H1 (cell line): ENCODE measurements at regions not wholly inside any gene's neighbourhood (a gene's known extent, or its start where the extent isn't known, plus 50 kb on each side); places are given as distances from the start of the nearest gene placed in this dataset.

Experiments
- CTCF ChIA-PET: fragments of 300-600 bp; sonication (Branson Sonifier 250); formaldehyde crosslinking; loops from one replicate; lab custom pipeline; 2021; ENCODE audit not compliant: partially characterized antibody; lab: Charles Lee
- POLR2A ChIA-PET: fragments of 300-600 bp; sonication (Branson Sonifier 250); formaldehyde crosslinking; loops from one replicate; lab custom pipeline; 2021; ENCODE audit warnings: inconsistent platforms; ENCODE audit not compliant: partially characterized antibody; lab: Charles Lee
- DNase-seq, 2 experiments: peaks; one replicate each; pipeline versions ENCODE4 v3.0.0 to v3.0.0-alpha.2; 2010 to 2022; ENCODE audit warnings: low spot score in 2 of 2, low read depth in 1 of 2, mixed read lengths in 1 of 2
- FAIRE-seq: peaks from 2 replicates; lab custom pipeline; 2011; peaks lifted over from hg19 to GRCh38; lab: Jason Lieb, UNC
- H2AFZ ChIP-seq: 2 replicates; pipeline ENCODE4 v1.8.1; 2012; ENCODE audit warnings: low read length, inconsistent platforms
- H2AK5ac ChIP-seq: 2 replicates; pipeline ENCODE4 v1.6.1; 2013; ENCODE audit warnings: low read depth, low read length
- H2BK120ac ChIP-seq: replicated peaks from 2 replicates; pipeline ENCODE3; 2013; ENCODE audit warnings: low read depth, low read length, inconsistent platforms
- H2BK12ac ChIP-seq: 2 replicates; pipeline ENCODE4 v1.6.1; 2013; ENCODE audit warnings: low read depth, low read length
- H2BK15ac ChIP-seq: 2 replicates; pipeline ENCODE4 v1.6.1; 2013; ENCODE audit warnings: low read length
- H2BK20ac ChIP-seq: 2 replicates; pipeline ENCODE4 v1.6.1; 2013; ENCODE audit warnings: low read length
- H2BK5ac ChIP-seq: 2 replicates; pipeline ENCODE4 v1.6.1; 2013; ENCODE audit warnings: low read depth, low read length
- H3K14ac ChIP-seq: 2 replicates; pipeline ENCODE4 v1.6.1; 2013; ENCODE audit warnings: inconsistent platforms; ENCODE audit not compliant: insufficient read length
- H3K18ac ChIP-seq: 2 replicates; pipeline ENCODE4 v1.6.1; 2013; ENCODE audit warnings: low read length; ENCODE audit errors: extremely low read depth
- H3K23ac ChIP-seq: 2 replicates; pipeline ENCODE4 v1.6.1; 2013; ENCODE audit warnings: inconsistent platforms; ENCODE audit not compliant: insufficient read length
- H3K23me2 ChIP-seq: 2 replicates; pipeline ENCODE4 v1.6.1; 2013; ENCODE audit warnings: low read depth, low read length
- H3K27ac ChIP-seq: 2 replicates; pipeline ENCODE4 v1.6.1; 2011; ENCODE audit warnings: low read depth, low read length, inconsistent platforms
- H3K27me3 ChIP-seq, 4 experiments: replicated peaks in 1 of 4; 1 replicate in 1 of 4; 2 replicates in 3 of 4; pipeline versions ENCODE4 v1.6.1 to v1.8.1; 2011 to 2013; ENCODE audit warnings: low read length in 3 of 4, mild to moderate bottlenecking in 3 of 4, inconsistent platforms in 2 of 4, mixed read lengths in 2 of 4, moderate library complexity in 1 of 4; ENCODE audit not compliant: control insufficient read depth in 3 of 4, insufficient read depth in 3 of 4; ENCODE audit errors: extremely low read depth in 1 of 4
- H3K36me3 ChIP-seq, 4 experiments: 2 replicates each; pipeline versions ENCODE4 v1.6.1 to v1.8.1; 2011 to 2013; ENCODE audit warnings: mild to moderate bottlenecking in 4 of 4, low read length in 3 of 4, moderate library complexity in 2 of 4, control low read depth in 1 of 4, inconsistent platforms in 1 of 4; ENCODE audit not compliant: insufficient read depth in 4 of 4, control insufficient read depth in 2 of 4
- H3K4ac ChIP-seq: replicated peaks from 2 replicates; pipeline ENCODE3; 2013; ENCODE audit warnings: low read length, low read depth, mixed read lengths, inconsistent platforms; ENCODE audit not compliant: insufficient read length
- H3K4me1 ChIP-seq, 4 experiments: replicated peaks in 1 of 4; 1 replicate in 1 of 4; 2 replicates in 3 of 4; pipeline versions ENCODE4 v1.6.1 to v1.8.1; 2011 to 2013; ENCODE audit warnings: low read length in 3 of 4, inconsistent platforms in 2 of 4, mixed read lengths in 1 of 4; ENCODE audit not compliant: insufficient read depth in 4 of 4, control insufficient read depth in 3 of 4
- H3K4me2 ChIP-seq, 2 experiments: 2 replicates each; pipeline versions ENCODE4 v1.6.1 to v1.8.1; 2011 to 2013; ENCODE audit warnings: low read depth in 2 of 2, low read length in 2 of 2, control low read depth in 1 of 2, inconsistent platforms in 1 of 2, mild to moderate bottlenecking in 1 of 2; ENCODE audit not compliant: insufficient read depth in 1 of 2
- H3K4me3 ChIP-seq, 4 experiments: fragments of 200-600, 300-600 bp in 1 of 4; sonication (generic), shearing (Covaris generic), sonication (Bioruptor Twin) in 1 of 4; 2 replicates each; pipeline versions ENCODE4 v1.5.1 to v1.8.1; 2011 to 2016; ENCODE audit warnings: low read length in 4 of 4, low read depth in 3 of 4, control low read depth in 2 of 4, inconsistent platforms in 2 of 4, mild to moderate bottlenecking in 2 of 4, mixed read lengths in 1 of 4, moderate library complexity in 1 of 4; ENCODE audit not compliant: insufficient read depth in 2 of 4; ENCODE audit errors: extremely low read depth in 1 of 4
- H3K56ac ChIP-seq: replicated peaks from 2 replicates; pipeline ENCODE3; 2013; ENCODE audit warnings: low read depth, mild to moderate bottlenecking, mixed read lengths, low read length, inconsistent platforms; ENCODE audit not compliant: insufficient read length
- H3K79me1 ChIP-seq: 2 replicates; pipeline ENCODE4 v1.6.1; 2013; ENCODE audit warnings: low read depth, low read length, control low read depth
- H3K79me2 ChIP-seq, 2 experiments: 2 replicates each; pipeline versions ENCODE4 v1.6.1 to v1.8.1; 2012 to 2013; ENCODE audit warnings: low read length in 2 of 2, mild to moderate bottlenecking in 2 of 2, inconsistent platforms in 1 of 2; ENCODE audit not compliant: insufficient read depth in 2 of 2, control insufficient read depth in 1 of 2
- H3K9ac ChIP-seq, 4 experiments: replicated peaks in 1 of 4; 1 replicate in 1 of 4; 2 replicates in 3 of 4; pipeline versions ENCODE4 v1.6.1 to v1.8.1; 2011 to 2013; ENCODE audit warnings: low read depth in 3 of 4, low read length in 3 of 4, control low read depth in 2 of 4, mild to moderate bottlenecking in 2 of 4, moderate library complexity in 2 of 4, inconsistent platforms in 1 of 4; ENCODE audit errors: extremely low read depth in 1 of 4
- H3K9me3 ChIP-seq, 2 experiments: 2 replicates each; pipeline versions ENCODE4 v1.6.1 to v1.8.1; 2012 to 2013; ENCODE audit warnings: mild to moderate bottlenecking in 2 of 2, moderate library complexity in 2 of 2, control low read depth in 1 of 2, inconsistent platforms in 1 of 2, low read depth in 1 of 2, low read length in 1 of 2, mixed read lengths in 1 of 2; ENCODE audit not compliant: insufficient read depth in 2 of 2
- H4K20me1 ChIP-seq, 2 experiments: replicated peaks in 1 of 2; 2 replicates each; pipeline versions ENCODE3 to v1.8.1; 2011 to 2013; ENCODE audit warnings: inconsistent platforms in 2 of 2, low read length in 2 of 2, mild to moderate bottlenecking in 1 of 2; ENCODE audit not compliant: insufficient read depth in 2 of 2, control insufficient read depth in 1 of 2
- H4K5ac ChIP-seq: 2 replicates; pipeline ENCODE4 v1.6.1; 2013; ENCODE audit warnings: low read length, low read depth, mixed read lengths, inconsistent platforms; ENCODE audit not compliant: insufficient read length
- H4K8ac ChIP-seq: 2 replicates; pipeline ENCODE4 v1.8.0; 2013; ENCODE audit warnings: mild to moderate bottlenecking, moderate library complexity, low read length, inconsistent platforms; ENCODE audit not compliant: insufficient read depth; ENCODE audit errors: extremely low read depth
- H4K91ac ChIP-seq: replicated peaks from 2 replicates; pipeline ENCODE3; 2013; ENCODE audit warnings: low read length, mixed read lengths, inconsistent platforms; ENCODE audit not compliant: insufficient read length
- CHD1 ChIP-seq: IDR thresholded peaks from 2 replicates; pipeline ENCODE4 v1.6.1; 2012; ENCODE audit warnings: low read depth, low read length, improper control_type of control experiment
- GTF2F1 ChIP-seq: IDR thresholded peaks from 2 replicates; pipeline ENCODE4 v1.6.1; 2012; ENCODE audit warnings: low read depth, low read length, improper control_type of control experiment, borderline replicate concordance
- WGBS, 2 experiments: shearing (Covaris generic) in 1 of 2; methylation state at CpG; one replicate each; pipeline versions ENCODE4 v1.1.6 to v1.1.7; 2013 to 2015; ENCODE audit warnings: low lambda C conversion rate in 2 of 2, mixed read lengths in 2 of 2, inconsistent platforms in 1 of 2, low coverage in 1 of 2, missing lambda C conversion rate in 1 of 2; ENCODE audit not compliant: insufficient replicate concordance in 2 of 2, insufficient coverage in 1 of 2, insufficient read length in 1 of 2; ENCODE audit errors: extremely low coverage in 1 of 2, missing lambda C conversion rate in 1 of 2; 5-methylcytosine and 5-hydroxymethylcytosine counted together

DNA sequence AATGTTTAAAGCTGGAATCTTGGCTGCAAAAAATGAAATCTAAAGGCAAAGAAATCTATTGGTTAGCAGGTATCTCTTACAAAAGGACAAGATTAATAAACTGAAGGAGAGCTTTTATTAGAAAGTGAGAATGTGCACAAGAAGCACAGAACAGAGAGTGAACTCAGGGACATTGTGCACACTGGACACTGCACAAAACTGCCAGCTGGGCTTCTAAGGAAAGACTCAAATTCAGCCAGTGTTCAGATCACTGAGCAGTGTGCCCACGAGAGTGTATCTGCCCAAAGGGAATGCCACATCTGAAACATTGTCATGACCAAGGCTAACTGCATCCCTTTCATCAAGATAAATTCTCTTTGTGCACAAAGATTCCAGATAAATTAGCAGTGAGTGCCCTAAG lies 129.7 kb upstream of the KCNH7 start:
- H2BK20ac ChIP-seq, result no peak overlapping the region
- H3K56ac ChIP-seq, result no peak overlapping the region
- H3K18ac ChIP-seq, result no peak overlapping the region
- no peaks in the 10 kb centered on the region for H3K79me2 ChIP-seq
- no peak overlapping the region for H2AK5ac ChIP-seq
- H2BK15ac ChIP-seq, result no peak overlapping the region
- WGBS, 2 experiments, result 0% methylated on average over 1 of the region's 1 CpG; no CpG with 5 or more reads in 1 of the 2 experiments
- no peak overlapping the region for H3K4ac ChIP-seq
- no peaks in the 10 kb centered on the region; the same call in 1 of the 2 replicates for H3K23me2 ChIP-seq
- H4K5ac ChIP-seq, result no peak overlapping the region
- no peak for TF ChIP-seq CHD1
- no peak for TF ChIP-seq GTF2F1
- H2BK12ac ChIP-seq, result no peak overlapping the region
- DNase-seq (no peak), FAIRE-seq (no peak)
- H3K4me3 ChIP-seq, result no peak overlapping the region
- no peaks in the 10 kb centered on the region for H3K4me1 ChIP-seq
- no peak overlapping the region for H2BK120ac ChIP-seq
- H2BK5ac ChIP-seq, result no peak overlapping the region
- H4K20me1 ChIP-seq, result no peaks in the 10 kb centered on the region
- POLR2A ChIA-PET, result no interaction called here
- no peaks in the 10 kb centered on the region for H3K9me3 ChIP-seq
- CTCF ChIA-PET, result no interaction called here
- H3K23ac ChIP-seq, result no peak overlapping the region
- H3K4me2 ChIP-seq, result no peak overlapping the region
- no peak overlapping the region for H4K8ac ChIP-seq
- H3K36me3 ChIP-seq, result no peaks in the 10 kb centered on the region
- no peak overlapping the region for H2AFZ ChIP-seq
- no peak overlapping the region for H3K14ac ChIP-seq
- no peak overlapping the region for H3K9ac ChIP-seq
- no peaks in the 10 kb centered on the region for H3K79me1 ChIP-seq
- no peak overlapping the region for H3K27ac ChIP-seq
- H3K27me3 ChIP-seq, result no peaks in the 10 kb centered on the region
- no peak overlapping the region for H4K91ac ChIP-seq
